ENCODE measurements at regions not wholly inside any gene's neighbourhood (a gene's known extent, or its start where the extent isn't known, plus 50 kb on each side); places are given as distances from the start of the nearest gene placed in this dataset.
"Not testable (repeated sequence)": the region's sequence is repeated elsewhere in the genome, so short reads cannot be mapped to it uniquely, and the experiment has no call there.

- H3K4me3 ChIP-seq (replicated peaks; ENCODE audit: low read depth, low read length); DNase-seq (ENCODE audit: low read depth): not testable (repeated sequence)
Measured at GRCh38 chr2:89184746-89185145, 493.3 kb downstream of the RPIA start.

DNA sequence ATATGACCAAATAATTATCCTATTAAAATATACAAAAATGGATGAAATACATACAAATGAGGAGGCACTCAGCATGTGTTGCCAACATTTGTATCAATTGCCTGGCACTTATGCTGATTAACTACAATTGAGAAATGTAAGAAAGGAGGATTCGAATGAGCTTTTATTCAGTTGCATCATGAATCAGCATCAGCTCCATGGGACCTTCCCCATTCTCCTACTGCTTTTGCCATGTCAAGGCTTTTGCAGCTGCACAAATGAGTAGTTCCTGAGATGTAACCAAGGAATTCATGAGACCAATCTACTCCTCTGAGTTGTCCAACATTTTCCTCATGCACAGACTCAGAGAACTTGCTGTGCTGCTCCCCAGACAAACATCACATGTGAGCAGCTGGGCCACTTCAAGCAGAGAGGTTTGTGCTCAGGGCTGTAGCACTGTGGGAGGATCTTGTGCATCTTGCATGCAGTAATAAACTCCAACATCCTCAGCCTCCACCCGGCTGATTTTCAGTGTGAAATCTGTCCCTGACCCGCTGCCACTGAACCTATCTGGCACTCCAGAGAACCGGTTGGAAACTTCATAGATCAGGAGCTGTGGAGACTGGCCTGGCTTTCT, 504.3 kb downstream of the RPIA start:
- not testable (repeated sequence) for H3K4me3 ChIP-seq (replicated peaks; ENCODE audit: low read depth, low read length); DNase-seq (ENCODE audit: low read depth)

GRCh38 chr2:89196719-89197118, 505.2 kb downstream of the RPIA start:
- not testable (repeated sequence) for H3K4me3 ChIP-seq (replicated peaks; ENCODE audit: low read depth, low read length); DNase-seq (ENCODE audit: low read depth)

- DNase-seq (ENCODE audit: low read depth); H3K4me3 ChIP-seq (replicated peaks; ENCODE audit: low read depth, low read length): not testable (repeated sequence)
Measured at GRCh38 chr2:89198026-89198425, 506.6 kb downstream of the RPIA start.

- DNase-seq (ENCODE audit: low read depth); H3K4me3 ChIP-seq (replicated peaks; ENCODE audit: low read depth, low read length): not testable (repeated sequence)
Measured at GRCh38 chr2:89199453-89200246, 508.2 kb downstream of the RPIA start.

DNA sequence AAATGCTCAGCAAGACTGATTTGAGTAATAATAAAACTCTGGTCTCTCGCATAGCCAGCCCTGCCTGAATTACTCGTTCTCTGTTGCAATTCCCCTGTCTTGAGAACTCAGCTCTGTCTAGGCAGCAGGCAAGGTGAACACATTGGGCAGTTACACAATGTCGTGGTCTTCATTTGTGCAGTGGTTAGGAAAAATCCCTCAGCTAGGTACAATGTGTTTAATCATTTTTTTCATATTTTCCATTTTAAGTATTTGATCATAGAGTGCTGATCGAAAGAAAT, 508.7 kb downstream of the RPIA start:
- DNase-seq (ENCODE audit: low read depth); H3K4me3 ChIP-seq (replicated peaks; ENCODE audit: low read depth, low read length): not testable (repeated sequence)

DNA sequence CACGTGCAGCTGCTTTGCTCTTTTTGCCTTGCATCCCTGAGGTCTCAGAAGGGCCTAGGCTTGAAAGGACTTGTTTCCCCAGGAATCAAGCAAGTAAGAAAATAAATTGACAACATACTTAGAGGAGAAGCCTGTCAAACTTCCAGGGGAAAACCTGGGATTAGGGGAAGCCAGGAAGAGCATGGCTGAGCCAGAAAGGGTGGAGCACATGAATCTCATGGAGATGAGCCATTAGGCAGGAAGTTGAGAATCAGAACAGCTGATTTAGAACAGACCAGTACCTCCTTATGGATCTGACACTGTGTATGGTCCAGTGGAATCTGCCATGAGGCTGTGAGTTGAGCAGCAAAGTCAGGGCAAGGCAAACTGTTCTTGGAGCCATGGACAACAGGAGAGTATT, 511.0 kb downstream of the RPIA start:
- H3K4me3 ChIP-seq (replicated peaks; ENCODE audit: low read depth, low read length); DNase-seq (ENCODE audit: low read depth): not testable (repeated sequence)

DNA sequence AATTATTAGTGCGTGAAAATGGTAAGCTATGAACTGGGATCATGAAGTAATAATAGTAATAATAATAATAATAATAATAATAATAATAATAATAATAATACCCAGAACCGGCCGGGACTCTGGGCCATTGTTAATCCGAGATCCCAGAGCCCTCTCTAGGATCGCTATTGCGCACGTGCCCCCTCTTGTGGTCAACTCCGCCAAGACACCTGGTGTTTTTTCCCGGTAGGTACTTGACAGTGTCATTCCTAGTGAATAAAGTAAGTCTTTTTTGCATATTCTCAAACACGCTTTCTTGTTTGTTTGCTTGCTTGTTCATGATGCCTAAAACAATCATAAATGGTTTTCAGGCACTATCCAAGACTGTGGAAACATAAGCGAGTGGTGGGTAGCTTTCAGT, 513.7 kb downstream of the RPIA start:
- H3K4me3 ChIP-seq (replicated peaks; ENCODE audit: low read depth, low read length); DNase-seq (ENCODE audit: low read depth): not testable (repeated sequence)
- TF ChIP-seq, protein P1, sequence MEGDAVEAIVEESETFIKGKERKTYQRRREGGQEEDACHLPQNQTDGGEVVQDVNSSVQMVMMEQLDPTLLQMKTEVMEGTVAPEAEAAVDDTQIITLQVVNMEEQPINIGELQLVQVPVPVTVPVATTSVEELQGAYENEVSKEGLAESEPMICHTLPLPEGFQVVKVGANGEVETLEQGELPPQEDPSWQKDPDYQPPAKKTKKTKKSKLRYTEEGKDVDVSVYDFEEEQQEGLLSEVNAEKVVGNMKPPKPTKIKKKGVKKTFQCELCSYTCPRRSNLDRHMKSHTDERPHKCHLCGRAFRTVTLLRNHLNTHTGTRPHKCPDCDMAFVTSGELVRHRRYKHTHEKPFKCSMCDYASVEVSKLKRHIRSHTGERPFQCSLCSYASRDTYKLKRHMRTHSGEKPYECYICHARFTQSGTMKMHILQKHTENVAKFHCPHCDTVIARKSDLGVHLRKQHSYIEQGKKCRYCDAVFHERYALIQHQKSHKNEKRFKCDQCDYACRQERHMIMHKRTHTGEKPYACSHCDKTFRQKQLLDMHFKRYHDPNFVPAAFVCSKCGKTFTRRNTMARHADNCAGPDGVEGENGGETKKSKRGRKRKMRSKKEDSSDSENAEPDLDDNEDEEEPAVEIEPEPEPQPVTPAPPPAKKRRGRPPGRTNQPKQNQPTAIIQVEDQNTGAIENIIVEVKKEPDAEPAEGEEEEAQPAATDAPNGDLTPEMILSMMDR (IDR thresholded peaks at IDR 0.05; ENCODE audit: low read length, missing control alignments), result peak; percentile 12

DNA sequence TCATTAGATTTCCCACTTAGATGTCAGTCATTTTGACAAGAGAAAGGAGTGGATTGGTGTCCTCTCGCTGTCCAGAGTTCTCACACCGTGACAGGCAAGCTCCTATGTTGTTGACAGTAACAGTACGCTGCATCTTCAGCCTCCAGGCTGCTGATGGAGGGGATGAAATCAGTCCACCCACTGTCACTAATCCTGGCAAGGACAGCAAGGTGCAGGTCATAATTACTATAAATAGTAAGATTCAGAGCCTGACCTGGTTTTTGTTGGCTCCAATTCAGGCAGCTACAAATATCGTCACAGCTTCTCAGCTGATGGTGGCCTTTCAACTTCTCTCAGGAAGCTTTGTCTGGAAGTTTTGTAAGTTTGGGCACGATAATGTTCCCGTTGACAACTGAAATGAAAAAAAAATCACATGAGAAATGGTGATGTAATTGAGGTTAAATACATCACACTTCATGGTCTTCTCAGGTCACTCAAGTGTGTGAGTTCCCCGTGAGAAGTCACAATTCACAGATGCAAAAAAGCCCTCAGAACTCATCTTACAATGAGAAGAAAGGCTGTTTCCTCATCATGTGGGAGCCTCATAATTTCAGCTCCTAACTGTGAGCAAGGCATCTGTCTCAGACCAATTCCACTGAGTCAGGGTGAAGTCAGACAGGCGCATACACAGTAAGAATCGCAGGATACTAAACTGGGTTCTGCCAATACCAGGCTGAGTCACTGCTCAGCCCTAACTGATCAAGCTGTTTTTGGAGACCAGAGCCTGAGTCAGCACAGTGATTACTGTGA, 516.9 kb downstream of the RPIA start:
- not testable (repeated sequence) for H3K4me3 ChIP-seq (replicated peaks; ENCODE audit: low read depth, low read length)
- DNase-seq (ENCODE audit: low read depth), result peak; percentile 6

DNA sequence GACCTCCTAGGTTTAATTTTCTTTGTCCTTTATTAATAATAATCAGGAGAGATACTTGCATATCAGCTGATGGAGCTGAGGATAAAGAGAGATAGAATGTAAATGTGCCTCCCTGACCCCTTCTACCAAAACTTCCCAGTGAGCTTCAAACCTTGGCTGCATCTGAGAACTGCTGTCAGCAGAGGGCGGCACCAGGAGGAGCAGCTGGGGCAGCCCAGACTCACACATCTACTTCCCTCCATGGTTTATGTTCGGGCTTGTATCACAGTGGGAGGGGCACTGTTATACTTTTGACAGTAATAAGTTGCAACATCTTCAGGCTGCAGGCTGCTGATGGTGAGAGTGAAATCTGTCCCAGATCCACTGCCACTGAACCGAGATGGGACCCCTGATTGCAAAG, 521.7 kb downstream of the RPIA start:
- not testable (repeated sequence) for DNase-seq (ENCODE audit: low read depth)

DNA sequence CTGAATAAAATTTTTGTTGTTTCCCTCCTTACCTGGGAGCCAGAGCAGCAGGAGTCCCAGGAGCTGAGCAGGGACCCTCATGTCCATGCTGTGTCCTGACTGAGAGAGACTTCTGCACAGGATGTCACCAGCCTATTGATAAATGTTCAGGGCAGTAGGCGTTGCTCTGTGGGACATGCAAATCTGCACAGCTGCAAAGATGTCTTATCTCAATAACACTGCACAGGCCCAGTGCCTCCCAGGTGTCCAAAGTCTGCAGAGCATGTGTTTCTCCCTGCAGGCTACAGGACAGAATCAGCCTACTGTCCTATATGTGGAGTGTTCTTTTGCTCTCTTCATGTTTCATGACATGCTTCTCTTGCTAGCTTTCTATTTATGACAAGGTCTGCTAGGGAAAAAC, 522.3 kb downstream of the RPIA start:
- DNase-seq (ENCODE audit: low read depth); H3K4me3 ChIP-seq (replicated peaks; ENCODE audit: low read depth, low read length): not testable (repeated sequence)

More for the DNA sequence above, 521.7 kb downstream of the RPIA start:
- H3K4me3 ChIP-seq (replicated peaks; ENCODE audit: low read depth, low read length), result not testable (repeated sequence)

DNA sequence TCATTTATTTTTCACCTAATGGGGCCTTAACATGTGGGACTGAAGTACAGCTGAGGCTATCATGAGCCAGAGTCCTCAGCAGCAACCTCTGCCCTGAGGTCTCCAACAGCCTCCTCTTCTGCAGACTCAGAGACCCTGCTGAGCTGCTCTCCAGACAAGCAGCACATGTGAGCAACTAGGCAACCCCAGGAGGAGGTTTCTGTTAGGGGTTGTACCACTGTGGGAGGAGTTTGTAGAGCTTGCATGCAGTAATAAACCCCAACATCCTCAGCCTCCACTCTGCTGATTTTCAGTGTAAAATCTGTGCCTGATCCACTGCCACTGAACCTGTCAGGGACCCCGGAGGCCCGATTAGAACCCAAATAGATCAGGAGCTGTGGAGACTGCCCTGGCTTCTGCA, 530.0 kb downstream of the RPIA start:
- H3K4me3 ChIP-seq (replicated peaks; ENCODE audit: low read depth, low read length); DNase-seq (ENCODE audit: low read depth): not testable (repeated sequence)

DNA sequence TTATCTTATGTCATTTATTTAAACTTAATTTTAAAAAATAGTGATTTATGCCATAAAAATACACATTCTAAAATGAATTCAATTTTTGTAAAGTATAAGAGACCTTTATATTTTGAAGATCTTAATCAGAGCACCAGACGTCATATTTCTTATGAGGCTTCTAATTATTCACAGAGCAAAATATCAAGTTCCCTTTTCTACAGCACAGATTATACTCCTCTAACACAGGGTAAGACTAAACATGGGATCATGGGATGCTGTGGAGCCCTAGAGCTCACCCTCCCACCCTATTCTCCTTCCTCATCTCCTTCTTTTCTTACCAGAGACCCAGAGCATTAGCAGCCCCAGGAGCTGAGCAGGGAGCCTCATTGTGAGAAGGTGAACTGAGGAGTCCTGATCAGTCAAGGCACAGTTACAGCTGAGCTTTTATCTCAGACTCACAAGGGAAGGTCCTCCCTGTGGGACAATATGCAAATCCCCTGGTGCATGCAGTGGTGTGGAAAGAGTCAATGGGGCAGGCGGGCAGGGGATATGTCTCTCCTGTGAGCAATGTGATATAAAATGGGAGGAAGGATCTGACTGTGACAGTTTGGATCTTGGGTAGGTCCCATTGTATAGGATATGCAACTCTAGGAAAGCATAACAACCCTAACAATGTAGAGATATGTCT, 530.7 kb downstream of the RPIA start:
- not testable (repeated sequence) for DNase-seq (ENCODE audit: low read depth)

DNA sequence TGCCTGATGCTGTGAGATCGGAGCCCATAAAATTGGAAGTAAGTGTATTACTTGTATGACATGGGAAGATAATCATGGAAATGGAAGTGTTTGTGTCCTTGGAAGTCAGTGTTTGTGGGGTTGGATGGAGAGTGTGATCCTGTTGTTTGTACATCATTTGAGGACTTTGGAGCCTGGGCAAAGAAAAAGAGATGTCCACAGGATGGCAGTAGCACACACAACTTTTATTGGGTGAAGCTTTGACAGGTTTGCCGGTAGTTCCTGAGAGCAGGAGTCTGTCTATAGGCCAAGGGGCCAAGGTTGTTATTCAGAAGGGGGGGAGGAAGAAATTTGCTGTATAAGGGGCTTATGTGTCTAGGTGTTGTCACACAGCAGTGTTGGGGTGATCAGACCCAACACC, 533.3 kb downstream of the RPIA start:
- not testable (repeated sequence) for H3K4me3 ChIP-seq (replicated peaks; ENCODE audit: low read depth, low read length); DNase-seq (ENCODE audit: low read depth)

More for the DNA sequence above, 530.7 kb downstream of the RPIA start:
- H3K4me3 ChIP-seq (replicated peaks; ENCODE audit: low read depth, low read length), result not testable (repeated sequence)

GRCh38 chr2:89229979-89230378, 538.5 kb downstream of the RPIA start:
- not testable (repeated sequence) for H3K4me3 ChIP-seq (replicated peaks; ENCODE audit: low read depth, low read length); DNase-seq (ENCODE audit: low read depth)

- DNase-seq (ENCODE audit: low read depth); H3K4me3 ChIP-seq (replicated peaks; ENCODE audit: low read depth, low read length): not testable (repeated sequence)
Measured at GRCh38 chr2:89231241-89231640, 539.8 kb downstream of the RPIA start.

GRCh38 chr2:89233931-89234330, 542.5 kb downstream of the RPIA start:
- H3K4me3 ChIP-seq (replicated peaks; ENCODE audit: low read depth, low read length), result not testable (repeated sequence)

More at GRCh38 chr2:89233931-89234330, 542.5 kb downstream of the RPIA start:
- not testable (repeated sequence) for DNase-seq (ENCODE audit: low read depth)
